Activated naive CD8-positive, alpha-beta T cell treated with anti-CD3 and anti-CD28 coated beads for 36 hours (primary cell): ENCODE measurements at regions not wholly inside any gene's neighbourhood (a gene's known extent, or its start where the extent isn't known, plus 50 kb on each side); places are given as distances from the start of the nearest gene placed in this dataset.

Source experiments
- DNase-seq: peaks from one replicate; pipeline ENCODE4 v3.0.0; 2021
- H3K27ac Mint-ChIP-seq: one replicate; pipeline ENCODE4 v1.8.0; 2022; ENCODE audit warnings: mild to moderate bottlenecking, moderate library complexity, mixed read lengths
- H3K27me3 Mint-ChIP-seq: one replicate; pipeline ENCODE4 v1.8.0; 2022; ENCODE audit warnings: mild to moderate bottlenecking, mixed read lengths
- H3K36me3 Mint-ChIP-seq: one replicate; pipeline ENCODE4 v1.8.0; 2021; ENCODE audit warnings: mild to moderate bottlenecking, mixed read lengths
- H3K4me1 Mint-ChIP-seq: one replicate; pipeline ENCODE4 v1.8.0; 2021; ENCODE audit warnings: mixed read lengths
- H3K4me3 Mint-ChIP-seq: one replicate; pipeline ENCODE4 v1.8.0; 2022; ENCODE audit warnings: mild to moderate bottlenecking, moderate library complexity, mixed read lengths
- H3K9me3 Mint-ChIP-seq: one replicate; pipeline ENCODE4 v1.8.0; 2022; ENCODE audit warnings: mixed read lengths

GRCh38 chr2:19739256-19739655 is 162.5 kb downstream of the TTC32 start:
- Mint-ChIP-seq H3K4me3 (no peak overlapping the region), H3K9me3 (no peaks in the 10 kb centered on the region), H3K36me3 (no peaks in the 10 kb centered on the region), H3K4me1 (no peaks in the 10 kb centered on the region), H3K27me3 (peaks cover 9% of the 10 kb centered on the region), H3K27ac (no peak overlapping the region)
- DNase-seq, result no peak

DNA sequence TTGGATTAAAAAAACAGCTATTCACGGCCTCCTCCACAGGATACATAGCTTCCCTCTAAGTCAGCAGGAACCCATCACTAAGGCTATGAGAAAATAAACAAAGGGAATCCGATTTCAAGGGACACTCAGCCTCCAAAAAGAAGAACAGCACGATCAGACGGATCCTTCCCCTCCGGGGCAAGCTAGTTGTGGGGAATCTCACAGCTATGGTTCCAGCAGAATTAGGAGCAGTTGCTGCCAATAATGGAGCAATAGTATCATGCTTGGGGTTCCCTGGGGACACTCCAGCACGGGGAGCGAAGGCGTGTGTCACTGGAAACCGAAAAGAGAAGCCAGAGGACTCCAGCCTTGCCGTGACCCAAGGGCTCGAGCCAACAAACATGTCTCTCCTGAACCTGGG is 163.1 kb downstream of the TTC32 start:
- no peak for DNase-seq
- no peaks in the 10 kb centered on the region for H3K36me3 Mint-ChIP-seq
- no peaks in the 10 kb centered on the region for H3K9me3 Mint-ChIP-seq
- no peak overlapping the region for H3K27ac Mint-ChIP-seq
- H3K27me3 Mint-ChIP-seq, result peaks cover 9% of the 10 kb centered on the region
- H3K4me3 Mint-ChIP-seq, result no peak overlapping the region
- no peaks in the 10 kb centered on the region for H3K4me1 Mint-ChIP-seq

DNA sequence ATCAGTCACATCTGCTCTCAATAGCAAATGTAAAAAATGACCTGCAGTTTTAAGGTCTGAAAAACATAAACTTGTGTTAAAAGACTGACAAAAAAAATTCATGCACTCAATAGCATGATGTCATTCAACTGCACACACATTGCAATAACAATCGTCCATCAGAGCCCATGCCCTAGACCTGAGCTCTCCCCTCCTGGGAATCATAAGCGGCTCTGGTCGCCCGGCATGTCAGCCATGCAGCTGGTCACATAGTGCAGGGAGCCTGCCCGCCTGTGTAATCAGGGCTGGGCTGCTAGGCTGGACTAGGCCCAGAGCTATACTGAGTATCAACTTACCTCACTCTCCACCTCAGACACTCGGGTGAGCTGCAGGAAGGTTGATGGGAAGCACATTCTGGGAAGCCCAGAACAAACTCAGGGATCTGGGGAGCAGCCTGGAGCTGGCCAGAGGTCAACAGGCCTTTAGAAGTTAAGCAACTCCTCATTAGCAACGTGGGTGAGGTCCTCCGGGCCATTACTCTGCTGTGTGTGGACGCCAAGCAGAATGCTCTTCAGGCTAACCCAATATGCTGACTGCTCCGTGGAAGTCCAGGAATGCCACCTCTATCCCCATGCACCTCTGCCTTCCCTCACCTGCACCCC is 165.5 kb downstream of the TTC32 start:
- Mint-ChIP-seq H3K27ac (no peak overlapping the region), H3K27me3 (peaks cover 16% of the 10 kb centered on the region), H3K4me3 (no peak overlapping the region), H3K4me1 (no peaks in the 10 kb centered on the region), H3K9me3 (no peaks in the 10 kb centered on the region), H3K36me3 (no peaks in the 10 kb centered on the region)
- DNase-seq, result no peak

- Mint-ChIP-seq H3K27me3 (peaks cover 11% of the 10 kb centered on the region), H3K27ac (no peak overlapping the region), H3K36me3 (no peaks in the 10 kb centered on the region), H3K4me3 (no peak overlapping the region), H3K4me1 (no peaks in the 10 kb centered on the region), H3K9me3 (no peaks in the 10 kb centered on the region)
- DNase-seq, result no peak
These were observed 167.8 kb downstream of the TTC32 start for GRCh38 chr2:19733951-19734425.

GRCh38 chr2:19733390-19733789 is 168.4 kb downstream of the TTC32 start:
- H3K36me3 Mint-ChIP-seq, result no peaks in the 10 kb centered on the region
- no peak overlapping the region for H3K27ac Mint-ChIP-seq
- no peaks in the 10 kb centered on the region for H3K4me1 Mint-ChIP-seq
- H3K4me3 Mint-ChIP-seq, result no peak overlapping the region
- no peaks in the 10 kb centered on the region for H3K9me3 Mint-ChIP-seq
- peaks cover 11% of the 10 kb centered on the region for H3K27me3 Mint-ChIP-seq
- DNase-seq, result no peak

- no peak overlapping the region for H3K27ac Mint-ChIP-seq
- no peak overlapping the region for H3K4me3 Mint-ChIP-seq
- peaks cover 7% of the 10 kb centered on the region for H3K27me3 Mint-ChIP-seq
- H3K4me1 Mint-ChIP-seq, result no peaks in the 10 kb centered on the region
- H3K9me3 Mint-ChIP-seq, result no peaks in the 10 kb centered on the region
- no peaks in the 10 kb centered on the region for H3K36me3 Mint-ChIP-seq
- no peak for DNase-seq
These were observed 169.5 kb downstream of the TTC32 start for GRCh38 chr2:19732255-19732654.

DNA sequence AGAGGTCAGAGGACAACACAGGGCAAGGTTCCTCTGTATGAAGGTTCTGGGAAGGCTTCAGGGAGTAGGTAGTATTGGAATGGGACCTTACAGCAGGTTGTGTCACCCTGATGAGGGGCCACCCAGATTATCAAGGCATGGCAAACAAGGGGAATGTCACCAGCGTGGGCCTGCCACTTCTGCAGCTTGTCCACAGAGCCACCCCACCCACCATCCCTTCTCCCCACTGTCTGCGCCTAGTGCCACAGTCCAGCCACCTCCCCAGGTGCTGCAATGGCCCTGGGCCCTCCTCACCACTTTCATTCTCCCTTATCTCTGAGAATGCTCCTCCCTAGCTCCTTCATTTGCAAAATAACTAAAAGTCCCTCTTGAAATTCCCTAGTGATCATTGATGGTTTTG is 170.3 kb downstream of the TTC32 start:
- Mint-ChIP-seq H3K9me3 (no peaks in the 10 kb centered on the region), H3K27ac (no peak overlapping the region), H3K36me3 (no peaks in the 10 kb centered on the region), H3K4me3 (no peak overlapping the region), H3K4me1 (no peaks in the 10 kb centered on the region), H3K27me3 (peaks cover 7% of the 10 kb centered on the region)
- no peak for DNase-seq

GRCh38 chr2:19731037-19731436 is 170.7 kb downstream of the TTC32 start:
- H3K4me1 Mint-ChIP-seq, result no peaks in the 10 kb centered on the region
- no peak for DNase-seq
- no peaks in the 10 kb centered on the region for H3K36me3 Mint-ChIP-seq
- H3K27me3 Mint-ChIP-seq, result peaks cover 7% of the 10 kb centered on the region
- H3K27ac Mint-ChIP-seq, result no peak overlapping the region
- no peaks in the 10 kb centered on the region for H3K9me3 Mint-ChIP-seq
- no peak overlapping the region for H3K4me3 Mint-ChIP-seq

- Mint-ChIP-seq H3K36me3 (no peaks in the 10 kb centered on the region), H3K4me1 (no peaks in the 10 kb centered on the region), H3K9me3 (no peaks in the 10 kb centered on the region), H3K4me3 (no peak overlapping the region), H3K27ac (no peak overlapping the region), H3K27me3 (peaks cover 7% of the 10 kb centered on the region)
- no peak for DNase-seq
These were observed 173.7 kb downstream of the TTC32 start for GRCh38 chr2:19728125-19728524.

DNA sequence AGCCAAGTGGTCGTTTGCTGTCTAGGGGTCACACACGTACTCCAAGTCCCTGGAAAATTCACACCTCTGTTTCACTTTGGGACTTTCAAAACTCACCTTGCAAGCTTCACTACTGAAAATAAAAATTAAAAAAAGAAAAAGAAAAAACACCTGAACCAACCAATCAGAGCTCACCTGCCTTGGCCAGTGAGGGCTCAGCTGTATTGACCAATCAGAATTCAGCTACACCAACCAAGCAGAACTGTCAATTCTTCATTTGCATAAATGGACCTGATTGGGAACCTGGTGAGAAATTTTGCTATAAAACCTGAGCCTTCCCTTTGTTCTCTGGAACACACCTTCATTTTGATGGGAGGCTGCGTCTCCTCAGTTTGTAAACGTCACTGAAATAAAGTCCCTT is 176.4 kb downstream of the TTC32 start:
- H3K9me3 Mint-ChIP-seq, result no peaks in the 10 kb centered on the region
- H3K36me3 Mint-ChIP-seq, result no peaks in the 10 kb centered on the region
- no peaks in the 10 kb centered on the region for H3K4me1 Mint-ChIP-seq
- H3K27ac Mint-ChIP-seq, result no peak overlapping the region
- DNase-seq, result no peak
- no peaks in the 10 kb centered on the region for H3K27me3 Mint-ChIP-seq
- H3K4me3 Mint-ChIP-seq, result no peak overlapping the region

- Mint-ChIP-seq H3K27ac (no peak overlapping the region), H3K4me3 (no peak overlapping the region), H3K27me3 (peaks cover 3% of the 10 kb centered on the region), H3K4me1 (no peaks in the 10 kb centered on the region), H3K36me3 (no peaks in the 10 kb centered on the region), H3K9me3 (no peaks in the 10 kb centered on the region)
- DNase-seq, result no peak
These were observed 178.8 kb downstream of the TTC32 start for GRCh38 chr2:19723021-19723420.

- Mint-ChIP-seq H3K4me1 (no peaks in the 10 kb centered on the region), H3K36me3 (no peaks in the 10 kb centered on the region), H3K27me3 (peaks cover 3% of the 10 kb centered on the region), H3K4me3 (no peak overlapping the region), H3K9me3 (no peaks in the 10 kb centered on the region), H3K27ac (no peak overlapping the region)
- DNase-seq, result no peak
These were observed 179.2 kb downstream of the TTC32 start for GRCh38 chr2:19722531-19722971.

GRCh38 chr2:19720306-19720705 is 181.5 kb downstream of the TTC32 start:
- H3K36me3 Mint-ChIP-seq, result no peaks in the 10 kb centered on the region
- peaks cover 7% of the 10 kb centered on the region for H3K27me3 Mint-ChIP-seq
- no peaks in the 10 kb centered on the region for H3K4me1 Mint-ChIP-seq
- H3K9me3 Mint-ChIP-seq, result no peaks in the 10 kb centered on the region
- no peak overlapping the region for H3K4me3 Mint-ChIP-seq
- H3K27ac Mint-ChIP-seq, result no peak overlapping the region
- no peak for DNase-seq

DNA sequence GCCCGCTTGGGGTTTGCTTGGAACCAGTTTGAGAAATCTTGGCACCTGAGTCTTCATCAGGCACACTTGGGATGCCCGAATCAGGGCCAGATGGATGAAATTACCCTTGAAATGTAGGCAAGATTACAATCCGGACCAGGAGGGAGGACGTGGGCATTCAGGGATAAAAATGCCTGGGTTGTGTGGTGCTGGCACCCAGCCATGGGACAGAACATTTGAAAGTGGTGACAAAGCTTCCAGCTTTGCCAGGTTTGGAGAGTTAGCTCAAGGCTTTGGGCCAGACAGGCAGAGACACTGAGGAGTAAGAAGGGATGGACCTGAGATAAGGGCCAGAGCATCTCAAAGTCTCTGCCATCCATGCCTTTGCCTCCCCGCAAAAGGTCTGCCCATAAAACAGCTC is 182.2 kb downstream of the TTC32 start:
- DNase-seq, result no peak
- H3K9me3 Mint-ChIP-seq, result no peaks in the 10 kb centered on the region
- peaks cover 7% of the 10 kb centered on the region for H3K27me3 Mint-ChIP-seq
- no peaks in the 10 kb centered on the region for H3K36me3 Mint-ChIP-seq
- no peak overlapping the region for H3K4me3 Mint-ChIP-seq
- no peaks in the 10 kb centered on the region for H3K4me1 Mint-ChIP-seq
- no peak overlapping the region for H3K27ac Mint-ChIP-seq

- no peak for DNase-seq
- Mint-ChIP-seq H3K9me3 (peaks cover 3% of the 10 kb centered on the region), H3K4me1 (no peaks in the 10 kb centered on the region), H3K36me3 (no peaks in the 10 kb centered on the region), H3K27ac (no peak overlapping the region), H3K27me3 (peaks cover 7% of the 10 kb centered on the region), H3K4me3 (no peak overlapping the region)
These were observed 184.3 kb downstream of the TTC32 start for GRCh38 chr2:19717446-19717845.

DNA sequence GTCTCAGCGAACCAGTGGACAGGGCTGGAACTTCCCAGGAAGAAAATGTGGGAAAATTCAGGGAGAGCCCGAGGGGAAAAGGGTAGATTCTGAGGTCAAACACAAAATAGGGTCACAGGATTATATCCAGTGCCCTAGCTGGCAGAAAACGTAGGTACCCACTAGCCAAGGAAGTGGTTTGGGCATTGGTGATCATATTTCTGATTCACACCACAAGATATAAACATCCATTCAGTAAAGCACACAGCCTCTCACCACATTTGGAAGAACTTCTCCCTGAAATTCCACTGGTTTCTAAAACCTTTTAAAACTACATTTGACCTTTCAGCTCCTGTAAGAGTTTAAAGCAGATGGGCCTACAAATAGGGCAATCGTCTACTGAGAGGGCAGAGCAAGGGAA is 186.9 kb downstream of the TTC32 start:
- H3K27ac Mint-ChIP-seq, result no peak overlapping the region
- H3K9me3 Mint-ChIP-seq, result peaks cover 10% of the 10 kb centered on the region
- H3K4me1 Mint-ChIP-seq, result peaks cover 2% of the 10 kb centered on the region
- H3K4me3 Mint-ChIP-seq, result no peak overlapping the region
- no peak for DNase-seq
- H3K27me3 Mint-ChIP-seq, result peaks cover 7% of the 10 kb centered on the region
- H3K36me3 Mint-ChIP-seq, result no peaks in the 10 kb centered on the region
